Astrocyte (in vitro differentiated cells and primary cell): ENCODE measurements at regions not wholly inside any gene's neighbourhood (a gene's known extent, or its start where the extent isn't known, plus 50 kb on each side); places are given as distances from the start of the nearest gene placed in this dataset.

Experiments
- CTCF ChIP-seq: IDR thresholded peaks from 2 replicates; pipeline ENCODE4 v1.5.1; 2011; ENCODE audit warnings: low read depth, mild to moderate bottlenecking, inconsistent platforms, low read length, moderate library complexity; ENCODE audit not compliant: insufficient read depth
- EZH2 ChIP-seq: IDR thresholded peaks from 2 replicates; pipeline ENCODE4 v1.6.1; 2012; ENCODE audit warnings: mild to moderate bottlenecking, low read length, inconsistent platforms; ENCODE audit not compliant: insufficient read depth

DNA sequence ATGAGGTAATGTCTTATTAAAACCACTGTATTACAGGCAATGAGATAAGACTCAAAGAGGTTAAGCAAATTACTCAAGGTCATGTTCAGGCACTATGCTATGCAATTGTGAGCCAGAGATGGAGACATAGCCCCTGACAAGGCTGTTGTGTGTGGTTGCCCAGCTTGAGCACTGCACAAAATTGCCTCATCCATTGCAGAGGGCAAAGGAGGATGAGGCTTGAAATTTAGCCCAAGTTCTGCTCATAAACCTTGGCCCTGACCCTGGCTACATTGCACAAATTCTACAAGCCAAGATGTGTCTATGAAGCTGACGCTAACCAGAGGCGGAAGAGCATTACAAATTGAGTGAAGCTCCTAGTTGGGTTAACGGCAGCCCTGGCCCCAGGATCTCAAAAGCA is 65.6 kb upstream of the PGM2 start:
- TF ChIP-seq CTCF (no peak), EZH2 (no peak)
